ENCODE measurements at regions not wholly inside any gene's neighbourhood (a gene's known extent, or its start where the extent isn't known, plus 50 kb on each side); places are given as distances from the start of the nearest gene placed in this dataset.
A peak's percentile ranks its signal among the peaks of the same experiment; 100 is the strongest.

DNA sequence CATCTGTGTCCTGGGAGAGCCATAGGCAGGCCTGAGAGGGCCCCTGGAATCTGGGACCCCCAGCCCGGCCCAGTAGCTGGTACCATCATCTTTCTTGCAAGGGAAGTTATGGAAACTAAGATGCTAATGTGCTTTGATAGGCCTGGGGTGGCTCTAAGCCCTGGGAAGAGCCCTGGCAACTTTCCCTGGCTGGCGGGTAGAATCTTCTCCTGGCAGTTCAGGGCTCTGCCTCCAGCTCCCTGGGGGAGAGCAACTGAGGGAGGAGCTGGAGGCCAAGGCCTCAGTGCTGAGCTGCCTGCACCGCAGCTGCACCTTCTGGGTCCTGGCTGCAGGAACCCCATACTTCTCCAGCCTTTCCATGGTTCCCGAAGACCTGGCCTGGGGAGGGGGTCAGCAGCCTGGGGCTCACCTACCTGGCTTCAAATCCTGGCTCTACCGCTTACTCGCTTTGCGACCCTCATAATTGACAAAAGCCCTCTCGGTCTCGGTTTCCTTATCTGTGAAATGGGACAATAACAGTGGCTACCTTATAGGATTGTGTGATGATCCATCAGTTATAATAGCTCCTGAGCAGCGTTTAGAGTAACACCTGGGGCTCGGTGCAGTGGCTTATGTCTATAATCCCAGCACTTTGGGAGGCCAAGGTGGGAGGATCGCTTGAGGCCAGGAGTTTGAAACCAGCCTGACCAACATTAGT lies 333.7 kb downstream of the SEC14L1 start:
- FAIRE-seq, result no peak
- H3K14ac ChIP-seq (ENCODE audit: insufficient read length), result no peak overlapping the region
- H2BK15ac ChIP-seq (ENCODE audit: low read length), result peak overlapping the region; percentile 72; the same call in 1 of the 2 replicates
- H2AFZ ChIP-seq (ENCODE audit: low read length), result no peak overlapping the region
- peaks cover 11% of the 10 kb centered on the region; the same call in 1 of the 2 replicates for H3K23me2 ChIP-seq (ENCODE audit: low read depth, low read length)
- no peak overlapping the region for H4K91ac ChIP-seq (replicated peaks; ENCODE audit: insufficient read length, low read length)
- peaks cover 28% of the 10 kb centered on the region for H3K79me1 ChIP-seq (ENCODE audit: low read depth, low read length)
- H4K5ac ChIP-seq (ENCODE audit: insufficient read length, low read depth, low read length), result no peak overlapping the region
- H3K4ac ChIP-seq (replicated peaks; ENCODE audit: insufficient read length, low read depth, low read length), result no peak overlapping the region
- H2BK5ac ChIP-seq (ENCODE audit: low read depth, low read length), result peak overlapping the region; percentile 52; the same call in 1 of the 2 replicates
- no peak overlapping the region for H2BK20ac ChIP-seq (ENCODE audit: low read length)
- peaks cover 11 to 13% of the 10 kb centered on the region in 2 experiments for H4K20me1 ChIP-seq (replicated peaks in 1 of 2; ENCODE audit: control insufficient read depth in 1 of 2, insufficient read depth in 2 of 2, low read length in 2 of 2)
- no peak overlapping the region for H3K4me3 ChIP-seq (ENCODE audit: extremely low read depth in 1 of 4, insufficient read depth in 2 of 4, low read depth in 3 of 4, low read length in 4 of 4)
- H3K56ac ChIP-seq (replicated peaks; ENCODE audit: insufficient read length, low read depth, low read length), result no peak overlapping the region
- no peaks in the 10 kb centered on the region for H3K9me3 ChIP-seq (ENCODE audit: insufficient read depth in 2 of 2, low read depth in 1 of 2, low read length in 1 of 2)
- peak overlapping the region; percentile 83; the same call in 1 of the 2 replicates for H3K18ac ChIP-seq (ENCODE audit: extremely low read depth, low read length)
- H3K4me1 ChIP-seq (replicated peaks in 1 of 4; ENCODE audit: control insufficient read depth in 3 of 4, insufficient read depth in 4 of 4, low read length in 3 of 4), result peaks cover 26 to 79% (median 48%) of the 10 kb centered on the region in 4 experiments
- ChIA-PET CTCF (ENCODE audit: partially characterized antibody) (interaction anchor here (1.4 to 3.2 kb wide), 6 partner anchors 9 to 100 kb away, joined by 4 to 14 read pairs (median 8); no protein-coding TSS in a partner anchor), POLR2A (ENCODE audit: partially characterized antibody) (interaction anchor here (0.6 to 6.1 kb wide), 6 partner anchors 9 to 291 kb away, joined by 3 to 33 read pairs (median 3); no protein-coding TSS in a partner anchor)
- 85% methylated on average over 12 of the region's 12 CpGs; no CpG with 5 or more reads in 1 of the 2 experiments for WGBS, 2 experiments (ENCODE audit: extremely low coverage in 1 of 2, insufficient coverage in 1 of 2, insufficient read length in 1 of 2, insufficient replicate concordance in 2 of 2, low coverage in 1 of 2, low lambda C conversion rate in 2 of 2, missing lambda C conversion rate in 1 of 2)
- no peaks in the 10 kb centered on the region for H3K27me3 ChIP-seq (replicated peaks in 1 of 4; ENCODE audit: control insufficient read depth in 3 of 4, extremely low read depth in 1 of 4, insufficient read depth in 3 of 4, low read length in 3 of 4)
- 0 out of 2 replicates have a peak, but pooled peaks have one; percentile 10 for TF ChIP-seq KDM1A (IDR thresholded peaks at IDR 0.05; ENCODE audit: borderline replicate concordance, low read length)
- no peak for TF ChIP-seq PHF8 (conservative IDR thresholded peaks at IDR 0.05; ENCODE audit: low read depth, low read length)
- no peak overlapping the region for H3K23ac ChIP-seq (ENCODE audit: insufficient read length)
- H3K9ac ChIP-seq (replicated peaks in 1 of 4; ENCODE audit: extremely low read depth in 1 of 4, low read depth in 3 of 4, low read length in 3 of 4), result no peak overlapping the region
- H3K79me2 ChIP-seq (ENCODE audit: control insufficient read depth in 1 of 2, insufficient read depth in 2 of 2, low read length in 2 of 2), result peaks cover 6 to 77% of the 10 kb centered on the region in 2 experiments
- no peak overlapping the region; the same call in 1 of the 2 replicates for H2AK5ac ChIP-seq (ENCODE audit: low read depth, low read length)
- H3K4me2 ChIP-seq (ENCODE audit: insufficient read depth in 1 of 2, low read depth in 2 of 2, low read length in 2 of 2), result no peak overlapping the region
- H2BK12ac ChIP-seq (ENCODE audit: low read depth, low read length), result peak overlapping the region; percentile 60; the same call in 1 of the 2 replicates
- peaks cover 0 to 6% (median 2%) of the 10 kb centered on the region in 4 experiments; a peak in 4 of 8 replicates for H3K36me3 ChIP-seq (ENCODE audit: control insufficient read depth in 2 of 4, insufficient read depth in 4 of 4, low read length in 3 of 4)
- no peak overlapping the region for H2BK120ac ChIP-seq (replicated peaks; ENCODE audit: low read depth, low read length)
- DNase-seq (ENCODE audit: low read depth in 1 of 2, low spot score in 2 of 2), result no peak
- H4K8ac ChIP-seq (ENCODE audit: extremely low read depth, insufficient read depth, low read length), result no peak overlapping the region
- H3K27ac ChIP-seq (ENCODE audit: low read depth, low read length), result no peak overlapping the region
